Smooth muscle cell (in vitro differentiated cells): ENCODE measurements at regions not wholly inside any gene's neighbourhood (a gene's known extent, or its start where the extent isn't known, plus 50 kb on each side); places are given as distances from the start of the nearest gene placed in this dataset.

Source experiments
- DNase-seq: peaks from one replicate; lab custom pipeline; 2025; ENCODE audit not compliant: unreplicated experiment; lab: John Stamatoyannopoulos, UW
- H2AFZ ChIP-seq: fragments of 200-600 bp; sonication (generic); 2 replicates; pipeline ENCODE4 v1.6.0; 2016; ENCODE audit warnings: antibody characterized with exemption, low read depth, mild to moderate bottlenecking
- H3F3A ChIP-seq: fragments of 200-600 bp; sonication (generic); 2 replicates; pipeline ENCODE4 v1.6.0; 2017; ENCODE audit warnings: antibody characterized with exemption, low read depth
- H3K27ac ChIP-seq: fragments of 200-600 bp; sonication (generic); 2 replicates; pipeline ENCODE4 v1.5.1; 2016; ENCODE audit warnings: low read depth, mild to moderate bottlenecking
- H3K27me3 ChIP-seq: fragments of 200-600 bp; sonication (generic); 2 replicates; pipeline ENCODE4 v1.6.1; 2016; ENCODE audit warnings: low read depth, mild to moderate bottlenecking
- H3K36me3 ChIP-seq: fragments of 200-600 bp; sonication (generic); 2 replicates; pipeline ENCODE4 v1.5.1; 2016; ENCODE audit warnings: low read depth
- H3K4me1 ChIP-seq: fragments of 200-600 bp; sonication (generic); 2 replicates; pipeline ENCODE4 v1.5.1; 2016; ENCODE audit warnings: low read depth
- H3K4me2 ChIP-seq: fragments of 200-600 bp; sonication (generic); 2 replicates; pipeline ENCODE4 v1.6.0; 2016; ENCODE audit warnings: mild to moderate bottlenecking
- H3K4me3 ChIP-seq: fragments of 200-600 bp; sonication (generic); 2 replicates; pipeline ENCODE4 v1.5.1; 2016; ENCODE audit warnings: mild to moderate bottlenecking
- H3K79me2 ChIP-seq: fragments of 200-600 bp; sonication (generic); 2 replicates; pipeline ENCODE4 v1.6.0; 2016; ENCODE audit warnings: low read depth, mild to moderate bottlenecking
- H3K9ac ChIP-seq: fragments of 200-600 bp; sonication (generic); 2 replicates; pipeline ENCODE4 v1.6.0; 2016; ENCODE audit warnings: low read depth
- H3K9me3 ChIP-seq: fragments of 200-600 bp; sonication (generic); replicated peaks from 2 replicates; pipeline ENCODE4 v1.5.1; 2016; ENCODE audit warnings: low read depth
- H4K20me1 ChIP-seq: fragments of 200-600 bp; sonication (generic); 2 replicates; pipeline ENCODE4 v1.6.0; 2016; ENCODE audit warnings: low read depth
- whole genome bisulfite sequencing: methylation state at CpG from one replicate; pipeline ENCODE4 v1.1.7; 2016; ENCODE audit warnings: low lambda C conversion rate; 5-methylcytosine and 5-hydroxymethylcytosine counted together
- TF ChIP-seq, protein P1 (sequence below): fragments of 200-600 bp; sonication (generic); IDR thresholded peaks from 2 replicates; pipeline ENCODE4 v1.5.1; 2017; ENCODE audit warnings: borderline replicate concordance, mild to moderate bottlenecking, antibody characterized with exemption; ENCODE audit not compliant: insufficient read depth, poor library complexity, severe bottlenecking

DNA sequence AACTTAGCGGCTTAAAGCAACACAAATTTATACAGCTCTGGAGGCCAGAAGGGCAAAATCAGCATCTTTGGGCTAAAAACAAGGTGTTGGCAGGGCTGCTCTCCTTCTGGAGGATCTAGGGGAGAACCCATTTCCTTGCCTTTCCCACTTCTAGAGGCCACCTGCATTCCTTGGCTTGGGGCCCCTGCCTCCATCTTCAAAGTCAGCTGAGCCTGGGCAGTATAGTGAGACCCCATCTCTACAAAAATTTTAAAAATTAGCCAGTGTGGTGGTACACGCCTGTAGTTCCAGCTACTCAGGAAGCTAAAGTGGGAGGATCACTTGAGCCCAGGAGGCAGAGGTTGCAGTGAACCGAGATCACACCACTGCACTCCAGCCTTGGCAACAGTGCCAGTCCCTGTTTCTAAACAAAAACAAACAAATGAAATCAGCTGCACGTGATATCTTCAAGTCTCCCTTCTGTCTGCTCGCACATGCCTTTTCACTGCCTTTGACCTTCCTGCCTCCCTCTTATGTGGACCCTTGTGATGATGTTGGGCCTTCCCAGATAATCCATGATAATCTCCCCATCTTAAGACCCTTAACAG, 200.6 kb downstream of the ZFP36L2 start:
- TF ChIP-seq, protein P1, sequence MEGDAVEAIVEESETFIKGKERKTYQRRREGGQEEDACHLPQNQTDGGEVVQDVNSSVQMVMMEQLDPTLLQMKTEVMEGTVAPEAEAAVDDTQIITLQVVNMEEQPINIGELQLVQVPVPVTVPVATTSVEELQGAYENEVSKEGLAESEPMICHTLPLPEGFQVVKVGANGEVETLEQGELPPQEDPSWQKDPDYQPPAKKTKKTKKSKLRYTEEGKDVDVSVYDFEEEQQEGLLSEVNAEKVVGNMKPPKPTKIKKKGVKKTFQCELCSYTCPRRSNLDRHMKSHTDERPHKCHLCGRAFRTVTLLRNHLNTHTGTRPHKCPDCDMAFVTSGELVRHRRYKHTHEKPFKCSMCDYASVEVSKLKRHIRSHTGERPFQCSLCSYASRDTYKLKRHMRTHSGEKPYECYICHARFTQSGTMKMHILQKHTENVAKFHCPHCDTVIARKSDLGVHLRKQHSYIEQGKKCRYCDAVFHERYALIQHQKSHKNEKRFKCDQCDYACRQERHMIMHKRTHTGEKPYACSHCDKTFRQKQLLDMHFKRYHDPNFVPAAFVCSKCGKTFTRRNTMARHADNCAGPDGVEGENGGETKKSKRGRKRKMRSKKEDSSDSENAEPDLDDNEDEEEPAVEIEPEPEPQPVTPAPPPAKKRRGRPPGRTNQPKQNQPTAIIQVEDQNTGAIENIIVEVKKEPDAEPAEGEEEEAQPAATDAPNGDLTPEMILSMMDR, result no peak
- no peaks in the 10 kb centered on the region for H3K9me3 ChIP-seq
- 85% methylated on average over 5 of the region's 5 CpGs for WGBS
- no peak overlapping the region for H2AFZ ChIP-seq
- H3K27me3 ChIP-seq, result no peaks in the 10 kb centered on the region
- H3K4me2 ChIP-seq, result no peak overlapping the region
- no peaks in the 10 kb centered on the region for H3K36me3 ChIP-seq
- no peak overlapping the region for H3K4me3 ChIP-seq
- H3K79me2 ChIP-seq, result no peaks in the 10 kb centered on the region
- H4K20me1 ChIP-seq, result no peaks in the 10 kb centered on the region
- H3K27ac ChIP-seq, result no peak overlapping the region
- no peaks in the 10 kb centered on the region for H3F3A ChIP-seq
- H3K4me1 ChIP-seq, result no peaks in the 10 kb centered on the region
- DNase-seq, result no peak
- no peak overlapping the region for H3K9ac ChIP-seq

DNA sequence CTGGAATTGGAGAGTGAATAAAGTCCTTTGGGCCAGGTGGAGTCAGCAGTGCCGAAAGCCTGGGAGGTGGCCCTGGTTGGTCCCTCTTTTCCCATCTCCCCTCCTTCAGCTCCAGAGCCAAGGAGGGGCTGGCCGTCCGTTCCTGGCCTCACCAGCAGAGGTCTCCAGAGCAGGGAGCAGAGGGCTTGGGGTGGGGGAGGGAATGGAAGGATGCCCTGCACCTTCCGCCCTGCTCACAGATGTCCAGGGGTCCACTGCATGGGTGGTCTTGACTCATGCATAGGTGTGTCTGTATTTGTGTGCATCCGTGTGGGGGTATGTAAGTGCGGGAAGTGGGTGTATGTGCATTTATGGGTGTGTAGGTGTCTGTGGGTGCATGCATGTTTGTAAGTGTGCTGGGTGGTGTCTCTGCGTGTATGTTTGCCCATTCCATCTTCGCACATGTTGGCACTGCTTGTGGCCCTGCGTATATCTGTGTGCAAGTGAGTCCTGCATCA, 201.8 kb downstream of the ZFP36L2 start:
- no peak overlapping the region for H3K4me2 ChIP-seq
- H3K27ac ChIP-seq, result no peak overlapping the region

DNA sequence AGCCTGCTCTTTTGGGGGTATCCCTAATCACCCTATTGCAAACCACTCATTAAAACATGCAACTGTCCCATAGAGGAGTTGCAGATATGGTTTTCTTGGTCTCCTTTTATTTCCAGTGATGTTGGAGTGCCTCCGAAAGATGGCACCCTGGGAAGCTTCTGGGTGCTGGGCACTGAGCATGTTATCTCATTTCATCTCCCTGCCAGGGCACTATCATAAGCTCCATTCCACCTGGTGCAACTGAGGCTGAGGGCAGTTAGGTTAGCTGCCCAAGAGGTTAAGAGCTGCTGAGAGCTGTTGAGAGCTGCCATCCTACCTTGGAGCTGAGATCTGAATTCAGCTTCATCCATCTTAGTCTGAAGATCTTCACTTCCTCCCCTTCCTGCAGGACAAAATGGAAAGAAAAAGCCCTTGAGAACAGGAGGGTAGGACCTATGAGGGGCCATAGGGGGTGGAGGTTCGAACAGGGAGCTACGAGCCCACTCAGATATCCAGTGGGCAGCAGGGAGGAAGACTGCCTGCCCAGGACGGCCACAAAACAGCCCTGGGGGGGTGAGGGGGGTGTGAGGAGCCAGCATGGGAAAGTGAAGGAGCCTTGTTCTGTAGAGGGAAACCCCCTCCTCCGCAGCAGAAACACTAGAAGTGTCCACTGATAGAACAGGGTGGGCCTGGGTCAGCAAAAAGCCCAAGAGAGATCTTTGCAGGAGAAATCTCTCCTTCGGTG, 202.5 kb downstream of the ZFP36L2 start:
- TF ChIP-seq, protein P1, result no peak
- Histone ChIP-seq H3K4me3 (no peak overlapping the region), H3K27me3 (no peaks in the 10 kb centered on the region), H4K20me1 (no peaks in the 10 kb centered on the region), H3K9me3 (peaks cover 8% of the 10 kb centered on the region), H3K79me2 (no peaks in the 10 kb centered on the region), H3K4me1 (no peaks in the 10 kb centered on the region), H3K36me3 (no peaks in the 10 kb centered on the region), H3K9ac (no peak overlapping the region), H3K4me2 (no peak overlapping the region), H2AFZ (no peak overlapping the region), H3F3A (no peaks in the 10 kb centered on the region), H3K27ac (no peak overlapping the region)
- 74% methylated on average over 6 of the region's 6 CpGs for WGBS
- DNase-seq, result no peak

More for the DNA sequence above, 201.8 kb downstream of the ZFP36L2 start:
- H4K20me1 ChIP-seq, result no peaks in the 10 kb centered on the region
- H3K36me3 ChIP-seq, result no peaks in the 10 kb centered on the region
- no peak overlapping the region for H3K4me3 ChIP-seq
- H3K9ac ChIP-seq, result no peak overlapping the region
- peak; percentile 19 for DNase-seq
- no peaks in the 10 kb centered on the region for H3K4me1 ChIP-seq
- no peaks in the 10 kb centered on the region for H3F3A ChIP-seq
- no peak overlapping the region for H2AFZ ChIP-seq
- H3K9me3 ChIP-seq, result peaks cover 8% of the 10 kb centered on the region
- no peaks in the 10 kb centered on the region for H3K27me3 ChIP-seq
- no peaks in the 10 kb centered on the region for H3K79me2 ChIP-seq
- TF ChIP-seq, protein P1, result peak; percentile 82
- 48% methylated on average over 9 of the region's 9 CpGs for WGBS
